GM19468 (cell line): ENCODE measurements at regions not wholly inside any gene's neighbourhood (a gene's known extent, or its start where the extent isn't known, plus 50 kb on each side); places are given as distances from the start of the nearest gene placed in this dataset.

Source experiments
- ATAC-seq: cut with Tn5 transposase; IDR thresholded peaks from one replicate; pipeline ENCODE4 v1.9.1; 2021; ENCODE audit warnings: mild to moderate bottlenecking, moderate library complexity, moderate number of reproducible peaks; ENCODE audit not compliant: unreplicated experiment; ENCODE audit errors: extremely low read depth

- ATAC-seq: no peak
These were observed 204.3 kb downstream of the PCDH7 start for GRCh38 chr4:30924495-30924894.

GRCh38 chr4:30929649-30930048 is 209.5 kb downstream of the PCDH7 start:
- no peak for ATAC-seq

- ATAC-seq: no peak
These were observed 210.1 kb downstream of the PCDH7 start for GRCh38 chr4:30930276-30930675.

- no peak for ATAC-seq
These were observed 212.4 kb downstream of the PCDH7 start for GRCh38 chr4:30932581-30932980.

GRCh38 chr4:30939069-30939468 is 218.9 kb downstream of the PCDH7 start:
- no peak for ATAC-seq

- no peak for ATAC-seq
These were observed 219.5 kb downstream of the PCDH7 start for GRCh38 chr4:30939684-30940083.

- ATAC-seq: no peak
These were observed 221.5 kb downstream of the PCDH7 start for GRCh38 chr4:30941641-30942040.

- ATAC-seq: no peak
These were observed 223.2 kb downstream of the PCDH7 start for GRCh38 chr4:30943356-30943755.

- ATAC-seq: no peak
These were observed 225.4 kb downstream of the PCDH7 start for GRCh38 chr4:30945586-30945985.

- ATAC-seq: no peak
These were observed 226.1 kb downstream of the PCDH7 start for GRCh38 chr4:30946288-30946687.

GRCh38 chr4:30948653-30949052 is 228.5 kb downstream of the PCDH7 start:
- ATAC-seq: no peak

- no peak for ATAC-seq
These were observed 230.6 kb downstream of the PCDH7 start for GRCh38 chr4:30950737-30951136.

- ATAC-seq: no peak
These were observed 232.5 kb downstream of the PCDH7 start for GRCh38 chr4:30952526-30953219.

GRCh38 chr4:30953799-30954198 is 233.6 kb downstream of the PCDH7 start:
- ATAC-seq: no peak

- no peak for ATAC-seq
These were observed 236.7 kb downstream of the PCDH7 start for GRCh38 chr4:30956916-30957315.

GRCh38 chr4:30957706-30958105 is 237.5 kb downstream of the PCDH7 start:
- ATAC-seq: no peak

GRCh38 chr4:30959781-30960485 is 239.8 kb downstream of the PCDH7 start:
- no peak for ATAC-seq

GRCh38 chr4:30962939-30963338 is 242.8 kb downstream of the PCDH7 start:
- no peak for ATAC-seq

- ATAC-seq: no peak
These were observed 248.8 kb downstream of the PCDH7 start for GRCh38 chr4:30968926-30969325.

- ATAC-seq: no peak
These were observed 252.4 kb downstream of the PCDH7 start for GRCh38 chr4:30972542-30972941.

GRCh38 chr4:30973993-30974392 is 253.8 kb downstream of the PCDH7 start:
- no peak for ATAC-seq

- no peak for ATAC-seq
These were observed 259.2 kb downstream of the PCDH7 start for GRCh38 chr4:30979402-30979801.
